NCI-H526 (cell line): ENCODE measurements at regions not wholly inside any gene's neighbourhood (a gene's known extent, or its start where the extent isn't known, plus 50 kb on each side); places are given as distances from the start of the nearest gene placed in this dataset.

Experiments used
- DNase-seq, 2 experiments: peaks; one replicate each; lab custom pipeline; 2025; lab: John Stamatoyannopoulos, UW

DNA sequence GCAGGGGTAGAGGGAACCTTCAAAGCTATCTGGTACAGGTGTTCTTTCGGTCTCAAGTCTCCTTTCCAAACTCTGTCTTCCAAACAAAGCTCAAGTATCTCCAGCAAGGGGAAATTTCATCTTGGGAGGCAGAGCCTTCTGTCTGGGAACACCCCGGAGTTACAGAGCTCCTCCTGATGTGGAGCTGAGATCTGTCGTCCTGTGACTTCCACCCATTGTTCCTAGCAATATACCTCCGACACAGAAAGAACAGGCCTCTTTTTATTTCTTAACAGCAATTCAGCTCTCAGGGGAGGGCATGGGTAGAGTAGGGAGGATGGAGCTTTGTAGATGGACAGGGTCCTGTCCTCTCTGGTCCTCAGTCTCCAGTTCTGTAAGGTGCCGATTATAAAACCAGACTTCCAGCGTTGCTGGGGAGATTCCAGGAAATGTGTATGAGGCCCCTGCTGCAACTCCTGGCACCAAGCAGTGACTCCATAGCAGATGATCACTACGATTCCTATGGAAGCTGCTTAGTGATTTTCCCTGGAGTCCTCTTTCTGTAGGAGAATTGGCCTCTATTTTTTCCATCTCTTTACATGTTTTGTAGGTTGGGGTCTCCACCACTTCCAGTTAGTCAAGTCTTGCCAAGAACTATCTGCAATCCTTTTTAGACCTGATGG, 56.0 kb upstream of the ARGLU1 start:
- DNase-seq, result no peak

DNA sequence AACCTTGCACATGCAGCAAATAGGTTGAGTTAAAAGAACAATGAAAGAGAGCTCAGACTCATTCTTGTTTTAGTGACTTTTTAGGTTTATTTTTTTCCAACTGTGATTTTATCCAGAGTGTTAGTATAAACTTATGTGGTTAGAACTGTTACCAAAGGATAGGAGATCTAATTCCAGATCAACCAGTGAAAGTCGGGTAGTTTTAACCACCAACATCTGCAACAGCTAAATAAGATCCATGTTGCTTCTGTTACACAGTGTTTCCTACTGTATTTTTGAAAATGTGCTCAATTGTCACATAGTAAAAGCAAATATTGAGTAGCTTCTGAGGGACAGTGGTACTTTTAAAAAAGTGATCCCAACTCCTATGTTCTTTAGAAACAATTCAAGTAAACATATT, 53.9 kb upstream of the ARGLU1 start:
- no peak for DNase-seq

DNA sequence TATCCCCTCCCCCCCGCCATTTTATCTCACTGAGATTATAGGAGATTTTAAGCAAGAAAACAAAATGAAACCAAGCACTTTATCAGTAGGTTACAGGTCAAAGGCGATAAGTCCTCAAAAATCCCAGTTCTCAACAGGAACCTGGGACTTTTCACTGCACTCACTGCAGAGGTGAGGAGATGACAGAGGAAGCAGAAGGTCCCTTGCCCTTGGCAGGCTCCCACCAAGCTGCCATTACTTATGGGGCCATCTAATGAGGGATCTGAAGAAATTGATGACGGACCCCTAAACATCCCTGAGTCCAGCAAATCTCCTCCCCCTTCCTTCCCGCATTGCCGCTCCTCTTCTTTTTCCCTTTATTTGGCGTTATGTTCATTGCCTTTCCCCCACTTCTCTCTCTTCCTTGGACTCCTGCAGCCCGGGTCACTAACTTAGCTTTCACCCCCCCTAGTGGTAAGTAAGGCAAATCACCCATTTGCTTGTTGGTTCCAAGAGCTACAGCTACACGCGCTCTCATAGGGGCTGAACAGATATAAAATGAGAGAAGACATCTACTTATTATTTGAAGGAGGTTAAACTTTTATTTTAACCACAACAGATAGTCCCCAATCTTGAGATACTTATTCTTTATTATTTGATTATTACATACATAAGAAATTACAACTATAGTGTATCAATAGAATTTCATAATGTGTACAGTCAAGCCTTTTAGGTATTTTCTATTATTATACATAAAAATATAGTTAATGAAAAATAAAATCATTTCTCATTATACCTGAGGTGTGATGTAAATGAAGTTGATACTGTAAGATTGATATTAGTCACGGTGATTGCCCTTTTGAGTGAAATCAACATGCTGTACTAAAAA, 52.0 kb upstream of the ARGLU1 start:
- DNase-seq, result peak; percentile 35 to 88
